Fibroblast of lung (primary cell): ENCODE measurements at regions not wholly inside any gene's neighbourhood (a gene's known extent, or its start where the extent isn't known, plus 50 kb on each side); places are given as distances from the start of the nearest gene placed in this dataset.

Experiments used
- EZH2 ChIP-seq: IDR thresholded peaks from 2 replicates; pipeline ENCODE4 v1.5.1; 2012; ENCODE audit warnings: low read length, control low read depth, mild to moderate bottlenecking; ENCODE audit errors: missing control alignments
- TF ChIP-seq, protein P1 (sequence below), 2 donors: IDR thresholded peaks in 1 of 2; conservative IDR thresholded peaks in 1 of 2; 1 replicate in 1 of 2; 2 replicates in 1 of 2; pipeline ENCODE4 v1.5.1; 2011 to 2012; ENCODE audit warnings: low read length in 2 of 2, control low read depth in 1 of 2, inconsistent platforms in 1 of 2, low read depth in 1 of 2, mild to moderate bottlenecking in 1 of 2

DNA sequence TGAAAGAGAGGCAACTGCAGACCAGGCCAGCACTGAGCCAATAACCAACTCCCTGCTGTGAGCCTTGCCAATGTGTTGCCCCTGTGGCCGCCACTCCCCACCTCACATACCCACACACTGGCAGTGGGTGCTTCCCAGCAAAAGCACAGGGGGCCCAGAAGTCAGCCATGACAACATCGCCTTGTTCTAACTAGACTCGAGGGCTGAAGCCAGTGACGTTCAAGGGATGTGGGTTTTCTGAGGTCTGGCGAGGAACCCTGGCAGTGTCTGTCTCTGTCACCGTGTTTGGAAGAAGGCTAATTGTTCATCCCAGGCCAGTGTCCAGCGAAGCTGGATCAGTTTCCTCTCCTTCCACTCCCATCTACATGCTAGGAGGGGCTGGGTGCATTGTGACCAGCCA lies 311.8 kb upstream of the AMIGO2 start:
- TF ChIP-seq, protein P1, sequence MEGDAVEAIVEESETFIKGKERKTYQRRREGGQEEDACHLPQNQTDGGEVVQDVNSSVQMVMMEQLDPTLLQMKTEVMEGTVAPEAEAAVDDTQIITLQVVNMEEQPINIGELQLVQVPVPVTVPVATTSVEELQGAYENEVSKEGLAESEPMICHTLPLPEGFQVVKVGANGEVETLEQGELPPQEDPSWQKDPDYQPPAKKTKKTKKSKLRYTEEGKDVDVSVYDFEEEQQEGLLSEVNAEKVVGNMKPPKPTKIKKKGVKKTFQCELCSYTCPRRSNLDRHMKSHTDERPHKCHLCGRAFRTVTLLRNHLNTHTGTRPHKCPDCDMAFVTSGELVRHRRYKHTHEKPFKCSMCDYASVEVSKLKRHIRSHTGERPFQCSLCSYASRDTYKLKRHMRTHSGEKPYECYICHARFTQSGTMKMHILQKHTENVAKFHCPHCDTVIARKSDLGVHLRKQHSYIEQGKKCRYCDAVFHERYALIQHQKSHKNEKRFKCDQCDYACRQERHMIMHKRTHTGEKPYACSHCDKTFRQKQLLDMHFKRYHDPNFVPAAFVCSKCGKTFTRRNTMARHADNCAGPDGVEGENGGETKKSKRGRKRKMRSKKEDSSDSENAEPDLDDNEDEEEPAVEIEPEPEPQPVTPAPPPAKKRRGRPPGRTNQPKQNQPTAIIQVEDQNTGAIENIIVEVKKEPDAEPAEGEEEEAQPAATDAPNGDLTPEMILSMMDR (conservative IDR thresholded peaks at IDR 0.05 in 1 of 2, IDR thresholded peaks at IDR 0.05 in 1 of 2; ENCODE audit: low read depth in 1 of 2, low read length in 2 of 2), result no peak
- TF ChIP-seq EZH2, result no peak
